ENCODE measurements at regions not wholly inside any gene's neighbourhood (a gene's known extent, or its start where the extent isn't known, plus 50 kb on each side); places are given as distances from the start of the nearest gene placed in this dataset.

DNA sequence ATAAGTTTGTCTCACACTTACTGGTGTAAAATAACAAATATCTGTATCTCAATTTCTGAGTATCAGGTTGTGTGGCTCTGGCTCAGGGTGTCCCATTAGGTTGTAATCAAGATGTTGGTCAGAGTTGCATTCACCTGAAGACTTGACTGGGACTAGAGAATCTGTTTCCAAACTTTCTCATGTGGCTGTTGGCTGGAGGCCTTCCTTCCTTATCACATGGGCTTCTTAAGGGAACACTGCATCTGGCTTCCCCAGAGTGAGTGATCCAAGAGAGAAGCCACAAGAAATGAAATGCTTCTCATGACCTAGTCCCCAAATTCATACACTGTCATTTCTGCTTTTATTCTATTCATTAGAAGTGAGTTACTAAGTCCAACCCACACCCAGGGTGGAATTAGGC lies 568.4 kb upstream of the CAMK1G start:
- Histone ChIP-seq H2AFZ (ENCODE audit: insufficient read depth, low read depth, low read length, poor library complexity, severe bottlenecking) (no peak overlapping the region), H3K4me2 (replicated peaks; ENCODE audit: extremely low read depth, low read length, poor library complexity, severe bottlenecking) (no peak overlapping the region), H3K27me3 (ENCODE audit: control insufficient read depth in 2 of 2, insufficient read depth in 2 of 2, low read length in 2 of 2) (no peaks in the 10 kb centered on the region), H3K4me1 (ENCODE audit: control insufficient read depth in 1 of 2, insufficient read depth in 2 of 2, low read length in 2 of 2) (no peaks in the 10 kb centered on the region), H3K27ac (ENCODE audit: low read depth in 1 of 2, low read length in 2 of 2) (no peak overlapping the region), H3K9me3 (replicated peaks in 1 of 2; ENCODE audit: control insufficient read depth in 1 of 2, insufficient read depth in 1 of 2, low read length in 2 of 2) (peaks cover 3 to 6% of the 10 kb centered on the region in 2 donors), H3K79me2 (ENCODE audit: insufficient read depth, low read length) (no peaks in the 10 kb centered on the region), H3K4me3 (replicated peaks in 1 of 3; ENCODE audit: low read depth in 2 of 3, low read length in 3 of 3) (no peak overlapping the region), H3K36me3 (replicated peaks in 1 of 2; ENCODE audit: control insufficient read depth in 1 of 2, insufficient read depth in 2 of 2, low read length in 2 of 2) (no peaks in the 10 kb centered on the region), H4K20me1 (ENCODE audit: insufficient read depth, low read length) (no peaks in the 10 kb centered on the region), H3K9ac (ENCODE audit: insufficient read depth, low read length, poor library complexity, severe bottlenecking) (no peak overlapping the region)
- no peak overlapping the region for H3K4me3 Mint-ChIP-seq
- no peaks in the 10 kb centered on the region for H3K27me3 Mint-ChIP-seq (ENCODE audit: low read depth in 3 of 3)
- no peaks in the 10 kb centered on the region for H3K4me1 Mint-ChIP-seq
- intact Hi-C loops (cut with micrococcal nuclease): no loop called here
- no peak for DNase-seq
- no peak overlapping the region for H3K27ac Mint-ChIP-seq
- H3K9me3 Mint-ChIP-seq: peaks cover 2 to 16% (median 5%) of the 10 kb centered on the region in 7 donors
- no peaks in the 10 kb centered on the region for H3K36me3 Mint-ChIP-seq
- TF ChIP-seq, protein P1, sequence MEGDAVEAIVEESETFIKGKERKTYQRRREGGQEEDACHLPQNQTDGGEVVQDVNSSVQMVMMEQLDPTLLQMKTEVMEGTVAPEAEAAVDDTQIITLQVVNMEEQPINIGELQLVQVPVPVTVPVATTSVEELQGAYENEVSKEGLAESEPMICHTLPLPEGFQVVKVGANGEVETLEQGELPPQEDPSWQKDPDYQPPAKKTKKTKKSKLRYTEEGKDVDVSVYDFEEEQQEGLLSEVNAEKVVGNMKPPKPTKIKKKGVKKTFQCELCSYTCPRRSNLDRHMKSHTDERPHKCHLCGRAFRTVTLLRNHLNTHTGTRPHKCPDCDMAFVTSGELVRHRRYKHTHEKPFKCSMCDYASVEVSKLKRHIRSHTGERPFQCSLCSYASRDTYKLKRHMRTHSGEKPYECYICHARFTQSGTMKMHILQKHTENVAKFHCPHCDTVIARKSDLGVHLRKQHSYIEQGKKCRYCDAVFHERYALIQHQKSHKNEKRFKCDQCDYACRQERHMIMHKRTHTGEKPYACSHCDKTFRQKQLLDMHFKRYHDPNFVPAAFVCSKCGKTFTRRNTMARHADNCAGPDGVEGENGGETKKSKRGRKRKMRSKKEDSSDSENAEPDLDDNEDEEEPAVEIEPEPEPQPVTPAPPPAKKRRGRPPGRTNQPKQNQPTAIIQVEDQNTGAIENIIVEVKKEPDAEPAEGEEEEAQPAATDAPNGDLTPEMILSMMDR (IDR thresholded peaks at IDR 0.05): no peak

DNA sequence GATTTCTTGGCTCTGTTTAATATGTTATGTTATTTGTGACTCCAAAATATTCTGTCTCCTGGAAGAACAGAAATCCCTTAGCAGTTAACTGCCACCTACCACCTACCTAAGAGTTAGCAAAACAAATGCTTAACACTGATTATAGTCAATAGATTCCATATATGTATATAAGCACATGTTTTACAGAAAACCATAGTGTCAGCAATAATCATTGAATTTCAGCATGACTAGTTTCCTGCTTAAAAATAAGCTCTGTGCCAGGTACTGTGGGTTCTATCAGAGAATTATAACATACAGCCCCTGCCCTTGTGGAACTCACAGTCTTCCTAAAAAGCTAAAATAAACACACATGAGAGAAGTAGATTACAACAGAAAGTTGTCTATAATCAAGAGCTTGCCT lies 561.9 kb upstream of the CAMK1G start:
- H3K4me3 Mint-ChIP-seq: no peak overlapping the region
- Histone ChIP-seq H3K4me3 (replicated peaks in 1 of 3; ENCODE audit: low read depth in 2 of 3, low read length in 3 of 3) (no peak overlapping the region), H3K27me3 (ENCODE audit: control insufficient read depth in 2 of 2, insufficient read depth in 2 of 2, low read length in 2 of 2) (no peaks in the 10 kb centered on the region), H4K20me1 (ENCODE audit: insufficient read depth, low read length) (no peaks in the 10 kb centered on the region), H3K36me3 (replicated peaks in 1 of 2; ENCODE audit: control insufficient read depth in 1 of 2, insufficient read depth in 2 of 2, low read length in 2 of 2) (no peaks in the 10 kb centered on the region), H3K27ac (ENCODE audit: low read depth in 1 of 2, low read length in 2 of 2) (no peak overlapping the region), H3K9ac (ENCODE audit: insufficient read depth, low read length, poor library complexity, severe bottlenecking) (no peak overlapping the region), H3K79me2 (ENCODE audit: insufficient read depth, low read length) (no peaks in the 10 kb centered on the region), H3K4me2 (replicated peaks; ENCODE audit: extremely low read depth, low read length, poor library complexity, severe bottlenecking) (no peak overlapping the region), H3K9me3 (replicated peaks in 1 of 2; ENCODE audit: control insufficient read depth in 1 of 2, insufficient read depth in 1 of 2, low read length in 2 of 2) (peaks cover 7 to 10% of the 10 kb centered on the region in 2 donors), H3K4me1 (ENCODE audit: control insufficient read depth in 1 of 2, insufficient read depth in 2 of 2, low read length in 2 of 2) (no peaks in the 10 kb centered on the region), H2AFZ (ENCODE audit: insufficient read depth, low read depth, low read length, poor library complexity, severe bottlenecking) (no peak overlapping the region)
- H3K27me3 Mint-ChIP-seq (ENCODE audit: low read depth in 3 of 3): no peaks in the 10 kb centered on the region
- TF ChIP-seq, protein P1 (IDR thresholded peaks at IDR 0.05): no peak
- no peaks in the 10 kb centered on the region for H3K36me3 Mint-ChIP-seq
- no peaks in the 10 kb centered on the region for H3K4me1 Mint-ChIP-seq
- intact Hi-C loops (cut with micrococcal nuclease): no loop called here
- peaks cover 5 to 24% (median 16%) of the 10 kb centered on the region in 7 donors for H3K9me3 Mint-ChIP-seq
- H3K27ac Mint-ChIP-seq: no peak overlapping the region
- no peak for DNase-seq
